HG03558 (cell line): ENCODE measurements at regions not wholly inside any gene's neighbourhood (a gene's known extent, or its start where the extent isn't known, plus 50 kb on each side); places are given as distances from the start of the nearest gene placed in this dataset.
"Not testable (repeated sequence)": the region's sequence is repeated elsewhere in the genome, so short reads cannot be mapped to it uniquely, and the experiment has no call there.

Source experiments
- ATAC-seq: cut with Tn5 transposase; IDR thresholded peaks from one replicate; pipeline ENCODE4 v1.9.1; 2021; ENCODE audit warnings: moderate number of reproducible peaks; ENCODE audit not compliant: unreplicated experiment; ENCODE audit errors: extremely low read depth

GRCh38 chr4:82104578-82104977 lies 269.2 kb downstream of the HNRNPD start:
- no peak for ATAC-seq

DNA sequence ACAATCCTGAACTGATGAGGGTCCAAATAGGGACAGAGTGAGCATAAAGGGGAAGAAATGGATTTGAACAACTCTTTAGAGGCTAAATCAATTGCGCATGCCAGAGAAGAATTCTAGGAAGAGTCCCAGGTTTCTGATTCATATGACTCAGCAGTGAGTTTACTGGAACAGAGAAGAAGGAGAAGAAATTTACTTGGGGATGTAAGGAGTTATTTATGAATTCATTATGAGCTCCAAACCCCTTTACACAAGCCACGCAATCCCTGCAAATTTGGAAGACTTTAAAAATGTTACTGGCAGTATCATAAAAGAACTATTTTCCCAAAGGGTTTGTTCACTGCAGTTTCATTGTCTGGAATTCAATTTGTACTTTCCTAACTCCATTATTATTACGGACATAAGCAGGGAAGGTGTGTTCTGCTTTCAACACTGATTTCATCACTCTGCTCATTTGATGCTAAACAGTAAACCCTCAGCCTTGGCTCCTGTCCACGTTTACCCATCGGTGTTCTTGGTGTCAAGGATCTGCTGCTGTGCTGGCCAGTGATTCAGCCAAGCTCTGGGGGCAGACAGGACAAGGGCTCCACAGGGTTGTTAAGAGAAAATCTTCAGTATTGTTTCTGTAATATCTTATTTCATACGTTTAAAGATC lies 273.7 kb downstream of the HNRNPD start:
- ATAC-seq: no peak

- ATAC-seq: no peak
Observed at GRCh38 chr4:82097504-82097903, 276.3 kb downstream of the HNRNPD start.

DNA sequence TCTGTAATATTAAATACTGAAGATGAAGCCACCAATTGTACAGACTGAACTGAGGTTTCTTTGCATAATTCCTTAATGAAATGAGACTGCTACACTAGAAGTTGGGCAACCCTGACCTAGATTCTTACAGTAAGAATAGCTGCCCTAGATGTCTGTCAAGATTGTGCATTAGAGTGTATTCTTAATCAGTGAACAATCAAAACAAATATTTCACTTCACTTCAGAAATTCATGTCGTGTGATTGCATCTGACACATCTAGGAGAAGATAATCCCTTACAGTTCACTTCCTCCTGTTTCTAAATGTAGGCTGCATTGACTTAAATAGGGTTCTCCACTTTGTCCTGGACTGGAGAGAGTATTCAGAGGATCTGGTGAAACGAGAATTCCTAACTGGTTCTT lies 283.1 kb downstream of the HNRNPD start:
- ATAC-seq: no peak

GRCh38 chr4:82084747-82085146 lies 289.0 kb downstream of the HNRNPD start:
- ATAC-seq: no peak

DNA sequence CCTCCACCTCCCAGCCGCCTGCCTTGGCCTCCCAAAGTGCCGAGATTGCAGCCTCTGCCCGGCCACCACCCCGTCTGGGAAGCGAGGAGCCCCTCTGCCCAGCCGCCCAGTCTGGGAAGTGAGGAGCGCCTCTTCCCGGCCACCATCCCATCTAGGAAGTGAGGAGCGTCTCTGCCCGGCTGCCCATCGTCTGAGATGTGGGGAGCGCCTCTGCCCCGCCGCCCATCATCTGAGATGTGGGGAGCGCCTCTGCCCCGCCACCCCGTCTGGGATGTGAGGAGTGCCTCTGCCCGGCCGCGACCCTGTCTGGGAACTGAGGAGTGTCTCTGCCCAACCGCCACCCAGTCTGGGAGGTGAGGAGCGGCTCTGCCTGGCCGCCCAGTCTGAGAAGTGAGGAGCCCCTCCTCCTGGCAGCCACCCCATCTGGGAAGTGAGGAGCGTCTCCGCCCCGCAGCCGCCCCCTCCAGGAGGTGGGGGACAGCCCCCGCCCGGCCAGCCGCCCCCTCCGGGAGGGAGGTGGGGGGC lies 296.3 kb downstream of the HNRNPD start:
- not testable (repeated sequence) for ATAC-seq

GRCh38 chr4:82076809-82077208 lies 297.0 kb downstream of the HNRNPD start:
- ATAC-seq: no peak

- no peak for ATAC-seq
Observed at GRCh38 chr4:82076359-82076758, 297.4 kb downstream of the HNRNPD start.

- no peak for ATAC-seq
Observed at GRCh38 chr4:82071951-82072350, 301.8 kb downstream of the HNRNPD start.

DNA sequence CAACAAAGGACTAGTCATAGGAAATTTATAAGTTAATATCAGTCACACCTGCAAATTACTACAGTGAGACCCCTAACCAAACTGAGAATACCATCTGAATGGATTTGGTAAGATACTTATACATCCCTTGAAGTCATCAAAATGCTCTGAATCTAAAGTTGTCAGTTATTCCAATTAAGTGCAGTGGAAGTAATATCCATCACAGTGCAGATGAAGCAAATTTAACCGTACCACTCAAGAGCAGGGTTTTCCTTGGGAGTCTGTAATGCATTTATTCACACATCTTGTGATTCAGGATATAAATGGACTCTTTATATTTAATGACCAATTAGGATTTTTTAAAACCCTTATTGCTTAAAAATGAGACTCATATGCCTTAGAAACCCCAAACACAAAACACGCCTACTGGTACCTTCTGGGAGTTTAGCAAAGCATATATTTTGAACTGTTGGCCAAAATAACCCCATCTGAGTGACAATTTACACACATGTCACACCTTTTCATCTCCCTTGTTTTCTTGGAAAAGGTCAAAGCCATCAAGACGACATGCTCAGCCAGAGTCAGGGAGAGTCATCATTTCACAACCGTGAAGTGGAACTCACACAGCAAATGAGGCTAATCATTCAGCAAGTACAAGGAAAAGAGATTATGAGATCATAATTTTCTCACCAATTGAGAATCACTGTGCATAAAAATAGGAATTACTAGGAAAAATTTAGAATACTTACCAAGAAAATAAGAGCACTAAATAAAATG lies 303.7 kb downstream of the HNRNPD start:
- ATAC-seq: no peak

- no peak for ATAC-seq
Observed at GRCh38 chr4:82063017-82063416, 310.8 kb downstream of the HNRNPD start.

GRCh38 chr4:82057990-82058544 lies 315.7 kb downstream of the HNRNPD start:
- no peak for ATAC-seq

- no peak for ATAC-seq
Observed at GRCh38 chr4:82055156-82055555, 318.6 kb downstream of the HNRNPD start.

GRCh38 chr4:82053396-82053795 lies 320.4 kb downstream of the HNRNPD start:
- no peak for ATAC-seq

- ATAC-seq: no peak
Observed at GRCh38 chr4:82050796-82051195, 323.0 kb downstream of the HNRNPD start.

DNA sequence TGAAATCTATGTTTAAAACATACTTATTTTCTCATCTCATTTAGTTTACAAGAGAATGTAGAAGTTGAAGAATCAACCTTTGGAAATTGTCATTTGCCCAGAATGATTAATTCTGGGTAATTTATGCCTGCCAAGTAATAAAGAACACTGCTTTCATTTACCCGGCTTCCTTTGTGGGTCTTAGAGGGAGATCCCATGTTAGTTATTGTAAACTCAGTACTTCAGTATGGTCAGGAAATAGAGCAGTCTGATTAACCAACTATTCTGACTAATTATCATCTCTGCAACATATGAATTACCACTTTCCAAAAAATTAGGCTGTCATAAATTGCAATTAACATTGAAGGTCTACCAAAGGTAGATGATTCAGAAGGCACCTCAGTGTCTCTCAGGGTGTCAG lies 324.5 kb downstream of the HNRNPD start:
- ATAC-seq: no peak

- no peak for ATAC-seq
Observed at GRCh38 chr4:82047731-82048130, 326.1 kb downstream of the HNRNPD start.

DNA sequence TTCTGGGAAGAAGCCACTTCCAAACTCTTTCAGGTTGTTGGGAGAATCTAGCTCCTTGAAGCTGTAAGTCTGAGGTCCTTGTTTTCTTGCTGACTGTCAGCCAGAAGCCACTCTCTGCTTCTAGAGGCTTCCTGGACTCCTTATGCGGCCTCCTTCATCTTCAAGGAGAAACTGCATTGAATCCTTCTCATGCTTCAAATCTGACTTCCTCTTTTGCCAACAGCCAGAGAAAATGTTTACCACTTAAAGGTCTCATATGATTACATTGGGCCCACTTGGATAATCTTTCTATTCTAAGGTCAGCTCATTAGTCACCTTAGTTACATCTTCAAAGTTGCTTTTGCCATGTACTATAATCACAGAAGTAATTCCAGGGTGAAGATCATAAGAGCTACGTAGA lies 327.0 kb downstream of the HNRNPD start:
- no peak for ATAC-seq

- no peak for ATAC-seq
Observed at GRCh38 chr4:82045267-82045666, 328.5 kb downstream of the HNRNPD start.

GRCh38 chr4:82044141-82044993 lies 329.4 kb downstream of the HNRNPD start:
- ATAC-seq: no peak

GRCh38 chr4:82043809-82044137 lies 330.0 kb downstream of the HNRNPD start:
- ATAC-seq: no peak
